ENCODE measurements at regions not wholly inside any gene's neighbourhood (a gene's known extent, or its start where the extent isn't known, plus 50 kb on each side); places are given as distances from the start of the nearest gene placed in this dataset.

- Histone ChIP-seq H2AFZ (ENCODE audit: low read depth, low read length, poor library complexity, severe bottlenecking) (no peak overlapping the region), H3K9me3 (ENCODE audit: control insufficient read depth in 1 of 2, insufficient read depth in 1 of 2, low read depth in 1 of 2, low read length in 2 of 2) (no peaks in the 10 kb centered on the region), H3K9me2 (ENCODE audit: insufficient read depth) (no peaks in the 10 kb centered on the region), H4K20me1 (ENCODE audit: insufficient read depth) (no peaks in the 10 kb centered on the region), H3K79me2 (ENCODE audit: insufficient read depth, low read length) (no peaks in the 10 kb centered on the region), H3K9ac (ENCODE audit: low read length) (no peak overlapping the region), H3K27me3 (ENCODE audit: insufficient read depth, low read length) (no peaks in the 10 kb centered on the region), H3K4me3 (replicated peaks in 1 of 2; ENCODE audit: low read depth in 1 of 2, low read length in 2 of 2) (no peak overlapping the region), H3K36me3 (ENCODE audit: control insufficient read depth in 1 of 2, insufficient read depth in 2 of 2, low read length in 2 of 2) (no peaks in the 10 kb centered on the region), H3K27ac (ENCODE audit: low read depth, low read length) (no peak overlapping the region), H3K4me1 (ENCODE audit: control insufficient read depth in 1 of 2, insufficient read depth in 2 of 2, low read length in 2 of 2) (no peaks in the 10 kb centered on the region), H3K4me2 (ENCODE audit: low read length) (no peak overlapping the region)
- ChIA-PET CTCF (interaction anchor here (0.9 to 1.6 kb wide), 2 partner anchors 678 to 988 kb away, joined by 3 read pairs; no protein-coding TSS in a partner anchor), POLR2A (no interaction called here), RAD21 (ENCODE audit: low non-redundant PET in 1 of 2, low total read pairs in 2 of 2, uncharacterized antibody in 2 of 2, unreplicated experiment in 2 of 2) (no interaction called here)
- intact Hi-C loops (cut with micrococcal nuclease), result no loop called here
- ATAC-seq (no peak), DNase-seq (ENCODE audit: low read depth, low spot score) (no peak)
- BruUV-seq (replicated peaks), result no TSS peak
- TF ChIP-seq RAD21 (IDR thresholded peaks at IDR 0.05; ENCODE audit: low read depth) (no peak), YY1 (IDR thresholded peaks at IDR 0.05; ENCODE audit: extremely low read depth, insufficient replicate concordance, low read depth, low read length) (no peak), TCF7L2 (IDR thresholded peaks at IDR 0.05; ENCODE audit: borderline replicate concordance, extremely low read depth, insufficient read depth, insufficient read length) (no peak), ZFX (IDR thresholded peaks at IDR 0.05) (no peak), ZNF274 (IDR thresholded peaks at IDR 0.05; ENCODE audit: low read depth, low read length) (no peak)
- TF ChIP-seq, protein P1, sequence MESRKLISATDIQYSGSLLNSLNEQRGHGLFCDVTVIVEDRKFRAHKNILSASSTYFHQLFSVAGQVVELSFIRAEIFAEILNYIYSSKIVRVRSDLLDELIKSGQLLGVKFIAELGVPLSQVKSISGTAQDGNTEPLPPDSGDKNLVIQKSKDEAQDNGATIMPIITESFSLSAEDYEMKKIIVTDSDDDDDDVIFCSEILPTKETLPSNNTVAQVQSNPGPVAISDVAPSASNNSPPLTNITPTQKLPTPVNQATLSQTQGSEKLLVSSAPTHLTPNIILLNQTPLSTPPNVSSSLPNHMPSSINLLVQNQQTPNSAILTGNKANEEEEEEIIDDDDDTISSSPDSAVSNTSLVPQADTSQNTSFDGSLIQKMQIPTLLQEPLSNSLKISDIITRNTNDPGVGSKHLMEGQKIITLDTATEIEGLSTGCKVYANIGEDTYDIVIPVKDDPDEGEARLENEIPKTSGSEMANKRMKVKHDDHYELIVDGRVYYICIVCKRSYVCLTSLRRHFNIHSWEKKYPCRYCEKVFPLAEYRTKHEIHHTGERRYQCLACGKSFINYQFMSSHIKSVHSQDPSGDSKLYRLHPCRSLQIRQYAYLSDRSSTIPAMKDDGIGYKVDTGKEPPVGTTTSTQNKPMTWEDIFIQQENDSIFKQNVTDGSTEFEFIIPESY (IDR thresholded peaks at IDR 0.05; ENCODE audit: extremely low read depth, insufficient replicate concordance, low read length), result no peak
Measured at GRCh38 chr1:60959701-60960100, 122.7 kb upstream of the NFIA start.

- Histone ChIP-seq H3K79me2 (ENCODE audit: insufficient read depth, low read length) (no peaks in the 10 kb centered on the region), H3K4me3 (replicated peaks in 1 of 2; ENCODE audit: low read depth in 1 of 2, low read length in 2 of 2) (no peak overlapping the region), H3K36me3 (ENCODE audit: control insufficient read depth in 1 of 2, insufficient read depth in 2 of 2, low read length in 2 of 2) (no peaks in the 10 kb centered on the region), H3K4me1 (ENCODE audit: control insufficient read depth in 1 of 2, insufficient read depth in 2 of 2, low read length in 2 of 2) (no peaks in the 10 kb centered on the region), H3K9ac (ENCODE audit: low read length) (no peak overlapping the region), H3K9me3 (ENCODE audit: control insufficient read depth in 1 of 2, insufficient read depth in 1 of 2, low read depth in 1 of 2, low read length in 2 of 2) (no peaks in the 10 kb centered on the region), H4K20me1 (ENCODE audit: insufficient read depth) (no peaks in the 10 kb centered on the region), H3K27ac (ENCODE audit: low read depth, low read length) (no peak overlapping the region), H3K27me3 (ENCODE audit: insufficient read depth, low read length) (no peaks in the 10 kb centered on the region; the same call in 1 of the 2 replicates), H3K4me2 (ENCODE audit: low read length) (no peak overlapping the region), H3K9me2 (ENCODE audit: insufficient read depth) (no peaks in the 10 kb centered on the region), H2AFZ (ENCODE audit: low read depth, low read length, poor library complexity, severe bottlenecking) (no peak overlapping the region)
- ChIA-PET POLR2A (no interaction called here), CTCF (no interaction called here), RAD21 (ENCODE audit: low non-redundant PET in 1 of 2, low total read pairs in 2 of 2, uncharacterized antibody in 2 of 2, unreplicated experiment in 2 of 2) (no interaction called here)
- DNase-seq (ENCODE audit: low read depth, low spot score), result no peak
- intact Hi-C loops (cut with micrococcal nuclease), result no loop called here
- no TSS peak for BruUV-seq (replicated peaks)
- no peak for ATAC-seq
- no peak for TF ChIP-seq POLR2AphosphoS5 (IDR thresholded peaks at IDR 0.05; ENCODE audit: low read depth, low read length)
- TF ChIP-seq, protein P2, sequence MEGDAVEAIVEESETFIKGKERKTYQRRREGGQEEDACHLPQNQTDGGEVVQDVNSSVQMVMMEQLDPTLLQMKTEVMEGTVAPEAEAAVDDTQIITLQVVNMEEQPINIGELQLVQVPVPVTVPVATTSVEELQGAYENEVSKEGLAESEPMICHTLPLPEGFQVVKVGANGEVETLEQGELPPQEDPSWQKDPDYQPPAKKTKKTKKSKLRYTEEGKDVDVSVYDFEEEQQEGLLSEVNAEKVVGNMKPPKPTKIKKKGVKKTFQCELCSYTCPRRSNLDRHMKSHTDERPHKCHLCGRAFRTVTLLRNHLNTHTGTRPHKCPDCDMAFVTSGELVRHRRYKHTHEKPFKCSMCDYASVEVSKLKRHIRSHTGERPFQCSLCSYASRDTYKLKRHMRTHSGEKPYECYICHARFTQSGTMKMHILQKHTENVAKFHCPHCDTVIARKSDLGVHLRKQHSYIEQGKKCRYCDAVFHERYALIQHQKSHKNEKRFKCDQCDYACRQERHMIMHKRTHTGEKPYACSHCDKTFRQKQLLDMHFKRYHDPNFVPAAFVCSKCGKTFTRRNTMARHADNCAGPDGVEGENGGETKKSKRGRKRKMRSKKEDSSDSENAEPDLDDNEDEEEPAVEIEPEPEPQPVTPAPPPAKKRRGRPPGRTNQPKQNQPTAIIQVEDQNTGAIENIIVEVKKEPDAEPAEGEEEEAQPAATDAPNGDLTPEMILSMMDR (IDR thresholded peaks at IDR 0.05 in 2 of 3, conservative IDR thresholded peaks at IDR 0.05 in 1 of 3; ENCODE audit: borderline replicate concordance in 1 of 3, insufficient read depth in 1 of 3, low read depth in 2 of 3, low read length in 2 of 3), result no peak
- TF ChIP-seq SRF (IDR thresholded peaks at IDR 0.05; ENCODE audit: low read depth), result no peak
- TF ChIP-seq RAD21 (IDR thresholded peaks at IDR 0.05; ENCODE audit: low read depth), result no peak
- no peak for TF ChIP-seq EZH2phosphoT487 (IDR thresholded peaks at IDR 0.05; ENCODE audit: borderline replicate concordance)
- no peak for TF ChIP-seq EGR1 (IDR thresholded peaks at IDR 0.05; ENCODE audit: low read depth)
- TF ChIP-seq SP1 (IDR thresholded peaks at IDR 0.05; ENCODE audit: low read depth), result no peak
- TF ChIP-seq JUND (IDR thresholded peaks at IDR 0.05), result no peak
- no peak for TF ChIP-seq REST (IDR thresholded peaks at IDR 0.05; ENCODE audit: low read depth)
Measured at GRCh38 chr1:60958001-60958400, 124.4 kb upstream of the NFIA start.

Measured in HCT116 (cell line).